EL (cell line): ENCODE measurements at regions not wholly inside any gene's neighbourhood (a gene's known extent, or its start where the extent isn't known, plus 50 kb on each side); places are given as distances from the start of the nearest gene placed in this dataset.
"Not testable (repeated sequence)": the region's sequence is repeated elsewhere in the genome, so short reads cannot be mapped to it uniquely, and the experiment has no call there.

Source experiments
- DNase-seq: peaks from one replicate; pipeline ENCODE4 v3.0.0-alpha.2; 2016

GRCh38 chr3:184479426-184480126 is 82.0 kb upstream of the EPHB3 start:
- DNase-seq, result no peak

- DNase-seq, result no peak
Measured at GRCh38 chr3:184480831-184481230, 80.8 kb upstream of the EPHB3 start.

- no peak for DNase-seq
Measured at GRCh38 chr3:184481984-184482671, 79.5 kb upstream of the EPHB3 start.

GRCh38 chr3:184485241-184485640 is 76.3 kb upstream of the EPHB3 start:
- DNase-seq, result no peak

GRCh38 chr3:184485906-184486305 is 75.7 kb upstream of the EPHB3 start:
- DNase-seq, result no peak

- DNase-seq, result no peak
Measured at GRCh38 chr3:184486614-184487013, 75.0 kb upstream of the EPHB3 start.

- DNase-seq, result no peak
Measured at GRCh38 chr3:184488577-184488976, 73.0 kb upstream of the EPHB3 start.

- no peak for DNase-seq
Measured at GRCh38 chr3:184489268-184489841, 72.2 kb upstream of the EPHB3 start.

GRCh38 chr3:184491011-184491576 is 70.5 kb upstream of the EPHB3 start:
- no peak for DNase-seq

- no peak for DNase-seq
Measured at GRCh38 chr3:184491867-184492615, 69.5 kb upstream of the EPHB3 start.

GRCh38 chr3:184496933-184497332 is 64.7 kb upstream of the EPHB3 start:
- no peak for DNase-seq

- no peak for DNase-seq
Measured at GRCh38 chr3:184497804-184498203, 63.8 kb upstream of the EPHB3 start.

GRCh38 chr3:184498986-184499606 is 62.5 kb upstream of the EPHB3 start:
- no peak for DNase-seq

GRCh38 chr3:184500344-184500923 is 61.2 kb upstream of the EPHB3 start:
- DNase-seq, result no peak

GRCh38 chr3:184502123-184502667 is 59.4 kb upstream of the EPHB3 start:
- no peak for DNase-seq

GRCh38 chr3:184502841-184503240 is 58.7 kb upstream of the EPHB3 start:
- not testable (repeated sequence) for DNase-seq

- no peak for DNase-seq
Measured at GRCh38 chr3:184503647-184504046, 57.9 kb upstream of the EPHB3 start.

- DNase-seq, result peak; percentile 31
Measured at GRCh38 chr3:184505076-184505878, 56.3 kb upstream of the EPHB3 start.

GRCh38 chr3:184506561-184506991 is 55.0 kb upstream of the EPHB3 start:
- DNase-seq, result peak; percentile 15

- no peak for DNase-seq
Measured at GRCh38 chr3:184508938-184509337, 52.6 kb upstream of the EPHB3 start.

GRCh38 chr3:184511741-184512140 is 49.8 kb upstream of the EPHB3 start:
- no peak for DNase-seq
